ENCODE measurements at regions not wholly inside any gene's neighbourhood (a gene's known extent, or its start where the extent isn't known, plus 50 kb on each side); places are given as distances from the start of the nearest gene placed in this dataset.

DNA sequence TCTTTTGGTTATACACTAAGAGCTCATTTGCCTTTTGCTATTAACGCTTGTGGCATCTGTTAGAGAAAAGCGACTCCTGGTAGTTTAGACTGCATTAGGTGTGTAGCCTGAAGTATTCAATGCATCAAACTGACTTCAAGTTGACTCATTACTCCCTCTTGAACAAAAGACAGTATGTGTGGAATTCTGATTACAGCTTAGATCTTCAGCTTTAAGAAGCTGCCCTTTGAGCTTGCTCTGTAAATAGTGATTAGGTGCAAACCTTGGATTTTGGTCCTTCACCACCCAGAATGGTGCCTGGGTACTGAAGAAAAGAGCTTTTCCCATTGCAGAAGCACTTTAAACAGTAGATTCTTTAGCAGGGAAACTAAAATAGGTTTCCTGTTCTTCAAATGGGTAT is 62.1 kb downstream of the FAT3 start:
- H3K4me3 ChIP-seq (ENCODE audit: low read depth, low read length) = no peak overlapping the region
- TF ChIP-seq, protein P1, sequence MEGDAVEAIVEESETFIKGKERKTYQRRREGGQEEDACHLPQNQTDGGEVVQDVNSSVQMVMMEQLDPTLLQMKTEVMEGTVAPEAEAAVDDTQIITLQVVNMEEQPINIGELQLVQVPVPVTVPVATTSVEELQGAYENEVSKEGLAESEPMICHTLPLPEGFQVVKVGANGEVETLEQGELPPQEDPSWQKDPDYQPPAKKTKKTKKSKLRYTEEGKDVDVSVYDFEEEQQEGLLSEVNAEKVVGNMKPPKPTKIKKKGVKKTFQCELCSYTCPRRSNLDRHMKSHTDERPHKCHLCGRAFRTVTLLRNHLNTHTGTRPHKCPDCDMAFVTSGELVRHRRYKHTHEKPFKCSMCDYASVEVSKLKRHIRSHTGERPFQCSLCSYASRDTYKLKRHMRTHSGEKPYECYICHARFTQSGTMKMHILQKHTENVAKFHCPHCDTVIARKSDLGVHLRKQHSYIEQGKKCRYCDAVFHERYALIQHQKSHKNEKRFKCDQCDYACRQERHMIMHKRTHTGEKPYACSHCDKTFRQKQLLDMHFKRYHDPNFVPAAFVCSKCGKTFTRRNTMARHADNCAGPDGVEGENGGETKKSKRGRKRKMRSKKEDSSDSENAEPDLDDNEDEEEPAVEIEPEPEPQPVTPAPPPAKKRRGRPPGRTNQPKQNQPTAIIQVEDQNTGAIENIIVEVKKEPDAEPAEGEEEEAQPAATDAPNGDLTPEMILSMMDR (IDR thresholded peaks at IDR 0.05; ENCODE audit: low read depth, low read length, missing control alignments) = no peak
- in situ Hi-C loops (cut with HindIII; ENCODE audit: low sequenced_read_pairs) = no loop called here
- no peak for DNase-seq (ENCODE audit: low read depth)

DNA sequence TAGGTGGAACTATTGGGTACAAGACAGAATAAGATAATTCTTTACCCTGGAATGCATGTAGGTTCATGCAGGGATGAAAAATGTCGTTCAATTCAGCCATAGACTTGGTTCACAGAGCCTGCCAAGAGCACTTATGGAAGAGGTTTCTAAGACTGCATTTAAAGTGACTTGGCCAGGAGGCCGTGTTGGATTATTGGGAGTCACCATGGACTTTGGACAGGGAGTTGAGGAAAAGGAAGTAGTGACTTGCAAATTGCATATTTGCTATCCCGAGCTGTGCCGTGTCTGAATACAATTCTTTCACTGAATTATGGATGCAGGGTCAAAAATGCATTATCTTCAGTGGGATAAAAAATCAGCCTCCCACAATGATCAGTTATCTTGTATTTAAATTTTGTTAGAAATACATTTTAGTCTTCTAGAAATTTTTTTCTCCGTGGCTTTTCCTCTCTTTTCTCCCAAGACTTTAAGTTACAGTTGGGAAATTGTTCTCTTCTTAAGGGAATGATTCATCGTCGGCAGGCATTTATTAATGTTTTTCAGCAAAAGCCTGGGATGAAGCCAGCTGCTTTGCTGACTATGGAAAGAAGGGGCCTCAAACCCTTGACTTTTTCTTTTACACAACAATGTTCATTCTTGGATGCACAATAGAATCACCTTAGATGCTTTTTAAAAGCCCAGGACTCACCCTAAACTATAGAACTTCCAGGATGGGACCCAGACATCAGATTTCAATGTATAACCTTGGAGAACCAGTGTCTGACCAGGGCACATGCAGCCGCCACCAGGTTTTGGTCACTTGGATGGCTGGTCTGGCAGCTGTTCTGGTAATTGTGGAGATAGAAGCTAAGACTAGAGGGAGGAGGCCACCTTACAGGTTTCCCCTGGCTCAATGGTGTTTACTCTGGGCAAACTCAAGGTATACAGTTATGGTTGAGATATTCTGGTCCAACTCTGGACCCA is 70.8 kb downstream of the FAT3 start:
- TF ChIP-seq, protein P1 (IDR thresholded peaks at IDR 0.05; ENCODE audit: low read depth, low read length, missing control alignments) = no peak

DNA sequence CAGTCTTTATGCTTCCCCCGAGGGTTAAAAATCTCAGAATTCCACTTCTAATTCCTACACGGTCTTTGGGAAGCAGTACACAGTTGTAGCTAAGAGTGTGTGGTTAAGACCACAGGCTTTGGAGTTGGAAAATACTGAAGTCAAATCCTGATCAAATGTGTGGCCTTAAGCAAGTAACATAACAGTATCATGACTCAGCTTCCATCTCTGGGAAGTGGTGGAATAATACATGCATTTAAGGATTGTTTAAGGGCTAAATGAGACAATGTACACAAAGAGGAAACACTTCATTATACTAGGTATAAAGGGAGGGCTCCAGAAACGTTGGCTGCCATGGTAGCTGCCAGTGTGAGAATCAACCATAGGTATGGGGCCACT is 71.5 kb downstream of the FAT3 start:
- DNase-seq (ENCODE audit: low read depth) = peak; percentile 49
- no peak overlapping the region for H3K4me3 ChIP-seq (ENCODE audit: low read depth, low read length)
- in situ Hi-C loops (cut with HindIII; ENCODE audit: low sequenced_read_pairs) = no loop called here
- TF ChIP-seq, protein P1 (IDR thresholded peaks at IDR 0.05; ENCODE audit: low read depth, low read length, missing control alignments) = no peak

More for the DNA sequence above, 70.8 kb downstream of the FAT3 start:
- in situ Hi-C loops (cut with HindIII; ENCODE audit: low sequenced_read_pairs) = no loop called here
- H3K4me3 ChIP-seq (ENCODE audit: low read depth, low read length) = no peak overlapping the region
- peak; percentile 32 for DNase-seq (ENCODE audit: low read depth)

DNA sequence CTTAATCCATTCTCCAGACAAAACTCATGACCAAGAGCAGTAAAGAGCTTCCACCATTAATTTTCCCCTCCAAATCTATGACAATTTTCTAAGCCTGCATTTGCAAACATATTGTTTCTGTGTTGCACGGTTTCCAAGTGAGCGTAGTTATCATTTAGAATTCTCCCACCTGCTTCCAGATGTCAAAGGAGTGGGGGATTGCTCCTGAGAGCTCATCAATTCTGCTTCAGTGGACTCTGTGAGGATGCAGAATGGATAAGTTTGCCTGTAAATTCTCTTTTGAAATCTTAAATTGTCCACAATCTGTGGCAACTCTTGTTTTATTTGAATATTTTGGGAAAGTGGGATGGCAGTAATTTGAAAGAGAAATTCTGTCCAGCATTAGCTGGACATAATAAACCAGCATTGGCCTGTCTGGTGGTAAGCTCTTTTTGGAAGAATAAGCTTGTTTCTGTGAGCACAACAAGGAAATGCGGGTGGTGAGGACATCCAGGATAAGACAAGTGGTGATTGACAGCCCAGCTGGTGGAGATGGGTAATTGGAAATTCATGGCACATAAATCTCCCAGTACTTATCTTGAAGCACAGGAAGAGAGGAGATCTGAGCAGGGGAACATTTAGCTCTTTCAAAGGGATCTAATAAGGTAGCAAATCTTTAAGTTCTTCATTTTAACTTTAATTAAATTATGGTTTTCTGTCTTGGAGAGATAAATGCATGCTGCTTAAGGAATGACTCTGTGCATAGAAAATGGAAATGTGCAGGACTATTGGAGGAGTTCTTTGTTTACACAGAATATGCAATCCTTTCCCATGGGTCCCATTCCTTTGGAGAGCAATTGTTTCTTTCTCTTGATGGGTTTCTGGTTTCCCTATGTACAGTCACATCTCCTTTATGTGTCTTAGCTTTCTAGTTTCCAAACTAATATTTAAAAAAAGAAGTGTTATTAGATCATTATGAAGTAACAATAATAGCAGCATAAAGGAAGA is 73.2 kb downstream of the FAT3 start:
- DNase-seq (ENCODE audit: low read depth) = no peak
- TF ChIP-seq, protein P1 (IDR thresholded peaks at IDR 0.05; ENCODE audit: low read depth, low read length, missing control alignments) = no peak
- in situ Hi-C loops (cut with HindIII; ENCODE audit: low sequenced_read_pairs) = no loop called here
- H3K4me3 ChIP-seq (ENCODE audit: low read depth, low read length) = no peak overlapping the region

DNA sequence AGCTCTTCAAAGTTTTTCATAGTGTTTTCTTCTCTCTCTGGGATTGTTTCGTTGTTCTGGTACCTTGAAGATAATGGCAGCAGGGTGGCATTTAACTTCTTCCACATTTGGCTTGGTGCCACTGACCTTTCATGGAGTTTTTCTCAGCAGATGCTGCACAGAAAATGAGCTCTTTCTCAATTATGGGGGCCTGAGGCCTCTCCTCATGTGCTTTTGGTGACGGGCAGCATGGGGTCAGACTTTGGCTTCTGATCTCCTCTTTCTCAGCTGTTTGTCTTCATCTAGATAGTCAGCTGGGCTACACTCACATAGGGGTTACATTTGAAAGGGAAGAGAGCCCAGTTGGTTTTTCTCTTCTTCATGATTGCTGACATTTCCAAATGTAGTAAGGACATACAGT is 76.3 kb downstream of the FAT3 start:
- H3K4me3 ChIP-seq (ENCODE audit: low read depth, low read length) = no peak overlapping the region
- no peak for DNase-seq (ENCODE audit: low read depth)
- TF ChIP-seq, protein P1 (IDR thresholded peaks at IDR 0.05; ENCODE audit: low read depth, low read length, missing control alignments) = no peak
- in situ Hi-C loops (cut with HindIII; ENCODE audit: low sequenced_read_pairs) = no loop called here

DNA sequence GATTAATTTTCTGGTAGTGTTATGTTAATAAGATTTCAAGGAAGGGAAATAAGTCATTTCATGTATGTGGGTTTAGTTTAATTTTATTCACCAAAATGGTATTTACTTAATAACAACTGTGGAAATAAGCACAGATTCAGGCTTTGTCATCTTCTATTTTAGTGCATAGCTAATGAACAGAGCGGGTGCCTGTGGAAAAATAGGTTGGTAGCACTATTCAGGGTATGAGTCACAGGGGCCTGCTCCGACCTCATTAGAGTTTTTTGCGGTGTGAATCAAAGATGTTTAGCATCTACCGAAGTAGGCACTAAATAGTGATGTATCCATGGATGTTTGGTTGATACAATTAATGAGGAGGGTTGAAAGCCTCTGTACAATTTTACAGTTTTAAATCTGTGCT is 78.2 kb downstream of the FAT3 start:
- TF ChIP-seq, protein P1 (IDR thresholded peaks at IDR 0.05; ENCODE audit: low read depth, low read length, missing control alignments) = no peak
- DNase-seq (ENCODE audit: low read depth) = peak; percentile 40
- H3K4me3 ChIP-seq (ENCODE audit: low read depth, low read length) = no peak overlapping the region
- in situ Hi-C loops (cut with HindIII; ENCODE audit: low sequenced_read_pairs) = no loop called here
